SU-DHL-6 (cell line): ENCODE measurements at regions not wholly inside any gene's neighbourhood (a gene's known extent, or its start where the extent isn't known, plus 50 kb on each side); places are given as distances from the start of the nearest gene placed in this dataset.

ENCODE experiments used
- H2AFZ ChIP-seq: fragments of 200-600 bp; sonication (generic); 2 replicates; pipeline ENCODE4 v1.6.1; 2014; ENCODE audit warnings: low read depth, mild to moderate bottlenecking, moderate library complexity, mixed read lengths, antibody characterized with exemption, low read length; ENCODE audit not compliant: severe bottlenecking
- H3F3A ChIP-seq: fragments of 200-600 bp; shearing (Covaris generic); 2 replicates; pipeline ENCODE4 v1.6.0; 2016; ENCODE audit warnings: antibody characterized with exemption, mild to moderate bottlenecking; ENCODE audit not compliant: insufficient read depth
- H3K27ac ChIP-seq: fragments of 200-600 bp; sonication (generic); 2 replicates; pipeline ENCODE4 v1.5.1; 2016; ENCODE audit warnings: low read depth, mild to moderate bottlenecking, low read length, moderate library complexity, mixed read lengths
- H3K27me3 ChIP-seq: fragments of 200-600 bp; sonication (generic), shearing (Covaris generic); 2 replicates; pipeline ENCODE4 v1.6.0; 2014; ENCODE audit warnings: mild to moderate bottlenecking, low read length
- H3K36me3 ChIP-seq: fragments of 200-600 bp; sonication (generic); 2 replicates; pipeline ENCODE4 v1.6.1; 2014; ENCODE audit warnings: mild to moderate bottlenecking, low read length, mixed read lengths
- H3K4me2 ChIP-seq: fragments of 300-600, 200-600 bp; shearing (Covaris generic), sonication (generic); 2 replicates; pipeline ENCODE4 v1.6.0; 2014; ENCODE audit warnings: low read length, low read depth, mild to moderate bottlenecking; ENCODE audit not compliant: poor library complexity, severe bottlenecking
- H3K4me3 ChIP-seq: fragments of 200-600 bp; sonication (generic); 2 replicates; pipeline ENCODE4 v1.5.1; 2014; ENCODE audit warnings: antibody characterized with exemption, low read length, mild to moderate bottlenecking, mixed read lengths; ENCODE audit not compliant: insufficient read depth, poor library complexity, severe bottlenecking
- H3K79me2 ChIP-seq: fragments of 200-600 bp; sonication (generic); 2 replicates; pipeline ENCODE4 v1.6.1; 2014; ENCODE audit warnings: mild to moderate bottlenecking, low read length, moderate library complexity; ENCODE audit not compliant: insufficient read depth
- H3K9ac ChIP-seq: fragments of 200-600 bp; sonication (generic); 2 replicates; pipeline ENCODE4 v1.7.0; 2014; ENCODE audit warnings: mild to moderate bottlenecking, low read length
- H3K9me2 ChIP-seq: fragments of 200-600 bp; sonication (generic); replicated peaks from 2 replicates; pipeline ENCODE4 v1.6.1; 2014; ENCODE audit warnings: low read length; ENCODE audit not compliant: insufficient read depth
- H3K9me3 ChIP-seq: fragments of 200-600 bp; sonication (generic); 2 replicates; pipeline ENCODE4 v1.6.1; 2014; ENCODE audit warnings: low read length, mixed read lengths; ENCODE audit not compliant: insufficient read depth
- H4K20me1 ChIP-seq: fragments of 200-600 bp; sonication (generic); 2 replicates; pipeline ENCODE4 v1.6.1; 2014; ENCODE audit warnings: low read depth, mild to moderate bottlenecking, antibody characterized with exemption, low read length, moderate library complexity, mixed read lengths
- CTCF ChIP-seq: fragments of 200-600 bp; sonication (generic); IDR thresholded peaks from one replicate; pipeline ENCODE4 v1.5.1; 2017; ENCODE audit warnings: antibody characterized with exemption, mild to moderate bottlenecking, low read length, moderate library complexity; ENCODE audit not compliant: insufficient read depth, poor library complexity, severe bottlenecking
- EZH2phosphoT487 ChIP-seq: fragments of 200-600 bp; sonication (generic), shearing (Covaris generic); conservative IDR thresholded peaks from 2 replicates; pipeline ENCODE4 v1.6.1; 2018; ENCODE audit warnings: mild to moderate bottlenecking, antibody characterized with exemption, low read length, moderate library complexity, mixed read lengths

- no peaks in the 10 kb centered on the region for H3K79me2 ChIP-seq
- H2AFZ ChIP-seq: no peak overlapping the region
- no peaks in the 10 kb centered on the region for H3K9me3 ChIP-seq
- no peak overlapping the region for H3K27ac ChIP-seq
- no peaks in the 10 kb centered on the region for H4K20me1 ChIP-seq
- no peak overlapping the region for H3K4me3 ChIP-seq
- no peak overlapping the region for H3K4me2 ChIP-seq
- TF ChIP-seq EZH2phosphoT487 (no peak), CTCF (no peak)
- no peaks in the 10 kb centered on the region for H3F3A ChIP-seq
- H3K9me2 ChIP-seq: 0 out of 2 replicates have a peak, but pooled peaks cover 4% of the 10 kb centered on the region
- H3K27me3 ChIP-seq: no peaks in the 10 kb centered on the region
- no peaks in the 10 kb centered on the region for H3K36me3 ChIP-seq
- H3K9ac ChIP-seq: no peak overlapping the region
These were observed 161.9 kb upstream of the DEFB112 start for GRCh38 chr6:50211582-50211981.

GRCh38 chr6:50213146-50213545, 163.4 kb upstream of the DEFB112 start:
- Histone ChIP-seq H3K79me2 (no peaks in the 10 kb centered on the region), H4K20me1 (no peaks in the 10 kb centered on the region; the same call in 1 of the 2 replicates), H3K27me3 (no peaks in the 10 kb centered on the region), H3K36me3 (no peaks in the 10 kb centered on the region), H3K4me2 (no peak overlapping the region), H3F3A (no peaks in the 10 kb centered on the region), H3K9me2 (0 out of 2 replicates have a peak, but pooled peaks cover 4% of the 10 kb centered on the region), H3K27ac (no peak overlapping the region), H3K9ac (no peak overlapping the region), H3K9me3 (no peaks in the 10 kb centered on the region), H3K4me3 (no peak overlapping the region), H2AFZ (no peak overlapping the region)
- no peak for TF ChIP-seq EZH2phosphoT487

GRCh38 chr6:50214937-50215336, 165.2 kb upstream of the DEFB112 start:
- H4K20me1 ChIP-seq: no peaks in the 10 kb centered on the region; the same call in 1 of the 2 replicates
- no peaks in the 10 kb centered on the region for H3K36me3 ChIP-seq
- no peaks in the 10 kb centered on the region for H3K9me3 ChIP-seq
- no peak overlapping the region for H3K4me2 ChIP-seq
- H3K27ac ChIP-seq: no peak overlapping the region
- H2AFZ ChIP-seq: no peak overlapping the region
- TF ChIP-seq CTCF (no peak), EZH2phosphoT487 (no peak)
- H3K79me2 ChIP-seq: no peaks in the 10 kb centered on the region
- no peaks in the 10 kb centered on the region for H3F3A ChIP-seq
- no peaks in the 10 kb centered on the region for H3K27me3 ChIP-seq
- H3K9me2 ChIP-seq: 0 out of 2 replicates have a peak, but pooled peaks cover 4% of the 10 kb centered on the region
- no peak overlapping the region for H3K9ac ChIP-seq
- H3K4me3 ChIP-seq: no peak overlapping the region

- no peaks in the 10 kb centered on the region; the same call in 1 of the 2 replicates for H4K20me1 ChIP-seq
- TF ChIP-seq EZH2phosphoT487 (no peak), CTCF (no peak)
- no peak overlapping the region for H3K9ac ChIP-seq
- no peak overlapping the region for H3K4me3 ChIP-seq
- no peaks in the 10 kb centered on the region for H3K36me3 ChIP-seq
- H3F3A ChIP-seq: no peaks in the 10 kb centered on the region
- no peaks in the 10 kb centered on the region for H3K79me2 ChIP-seq
- 0 out of 2 replicates have a peak, but pooled peaks cover 4% of the 10 kb centered on the region for H3K9me2 ChIP-seq
- no peaks in the 10 kb centered on the region for H3K9me3 ChIP-seq
- no peak overlapping the region for H3K27ac ChIP-seq
- H3K4me2 ChIP-seq: no peak overlapping the region
- H2AFZ ChIP-seq: no peak overlapping the region
- H3K27me3 ChIP-seq: no peaks in the 10 kb centered on the region
These were observed 168.1 kb upstream of the DEFB112 start for GRCh38 chr6:50217841-50218240.
